Liver (tissue), 8 donors: ENCODE measurements at regions not wholly inside any gene's neighbourhood (a gene's known extent, or its start where the extent isn't known, plus 50 kb on each side); places are given as distances from the start of the nearest gene placed in this dataset.
A peak's percentile ranks its signal among the peaks of the same experiment; 100 is the strongest.

Experiments used
- DNase-seq: peaks from one replicate; pipeline ENCODE4 v3.0.0-alpha.2; 2017; ENCODE audit warnings: low spot score
- H3K27ac ChIP-seq, 2 donors: one replicate each; pipeline ENCODE4 v1.7.0; 2013; ENCODE audit warnings: inconsistent platforms in 2 of 2, low read length in 2 of 2, control low read depth in 1 of 2, low read depth in 1 of 2, mild to moderate bottlenecking in 1 of 2
- H3K27me3 ChIP-seq, 4 donors: one replicate each; pipeline versions ENCODE4 v1.6.1 to v1.7.0; 2013; ENCODE audit warnings: low read length in 3 of 4, inconsistent platforms in 1 of 4, mild to moderate bottlenecking in 1 of 4, moderate library complexity in 1 of 4; ENCODE audit not compliant: control insufficient read depth in 4 of 4, insufficient read depth in 4 of 4
- H3K36me3 ChIP-seq, 4 donors: one replicate each; pipeline versions ENCODE4 v1.6.1 to v1.7.0; 2013; ENCODE audit warnings: low read length in 3 of 4, mild to moderate bottlenecking in 3 of 4, low read depth in 1 of 4, moderate library complexity in 1 of 4; ENCODE audit not compliant: control insufficient read depth in 4 of 4, insufficient read depth in 3 of 4
- H3K4me1 ChIP-seq, 4 donors: one replicate each; pipeline versions ENCODE4 v1.6.1 to v1.7.0; 2013; ENCODE audit warnings: low read length in 3 of 4, mild to moderate bottlenecking in 3 of 4, moderate library complexity in 1 of 4; ENCODE audit not compliant: control insufficient read depth in 4 of 4, insufficient read depth in 4 of 4
- H3K4me3 ChIP-seq, 3 donors: one replicate each; pipeline versions ENCODE4 v1.6.1 to v1.7.0; 2013; ENCODE audit warnings: low read length in 3 of 3, control low read depth in 1 of 3, low read depth in 1 of 3, mild to moderate bottlenecking in 1 of 3
- H3K9ac ChIP-seq, 2 donors: one replicate each; pipeline ENCODE4 v1.7.0; 2013; ENCODE audit warnings: low read length in 2 of 2, mild to moderate bottlenecking in 2 of 2, moderate library complexity in 2 of 2, control low read depth in 1 of 2, low read depth in 1 of 2
- H3K9me3 ChIP-seq, 4 donors: one replicate each; pipeline versions ENCODE4 v1.6.1 to v1.7.0; 2013; ENCODE audit warnings: low read length in 3 of 4; ENCODE audit not compliant: control insufficient read depth in 4 of 4
- EGR1 ChIP-seq, 2 donors: IDR thresholded peaks; 2 replicates each; pipeline ENCODE4 v1.6.1; 2016 to 2018; ENCODE audit warnings: antibody characterized with exemption in 2 of 2, low read depth in 2 of 2
- FOXA1 ChIP-seq: IDR thresholded peaks from 2 replicates; pipeline ENCODE4 v1.6.1; 2016; ENCODE audit warnings: antibody characterized with exemption
- FOXA2 ChIP-seq: IDR thresholded peaks from 2 replicates; pipeline ENCODE4 v1.6.1; 2016; ENCODE audit warnings: antibody characterized with exemption
- GABPA ChIP-seq, 2 donors: IDR thresholded peaks in 1 of 2; conservative IDR thresholded peaks in 1 of 2; 2 replicates each; pipeline ENCODE4 v1.6.1; 2016; ENCODE audit warnings: antibody characterized with exemption in 2 of 2, mild to moderate bottlenecking in 1 of 2, moderate library complexity in 1 of 2
- HNF4A ChIP-seq, 2 donors: conservative IDR thresholded peaks; 2 replicates each; pipeline ENCODE4 v1.6.1; 2016; ENCODE audit warnings: antibody characterized with exemption in 2 of 2, mild to moderate bottlenecking in 2 of 2
- HNF4G ChIP-seq: IDR thresholded peaks from 2 replicates; pipeline ENCODE4 v1.6.1; 2016; ENCODE audit warnings: antibody characterized with exemption
- JUND ChIP-seq, 2 donors: IDR thresholded peaks; 2 replicates each; pipeline ENCODE4 v1.6.1; 2016; ENCODE audit warnings: antibody characterized with exemption in 2 of 2
- MAX ChIP-seq: IDR thresholded peaks from 2 replicates; pipeline ENCODE4 v1.6.1; 2016; ENCODE audit warnings: antibody characterized with exemption
- RAD21 ChIP-seq, 2 donors: IDR thresholded peaks; 2 replicates each; pipeline ENCODE4 v1.6.1; 2016; ENCODE audit warnings: antibody characterized with exemption in 2 of 2, mild to moderate bottlenecking in 2 of 2
- REST ChIP-seq: IDR thresholded peaks from 2 replicates; pipeline ENCODE4 v1.6.1; 2016; ENCODE audit warnings: antibody characterized with exemption, mild to moderate bottlenecking
- TAF1 ChIP-seq: conservative IDR thresholded peaks from 2 replicates; pipeline ENCODE4 v1.6.1; 2016; ENCODE audit warnings: antibody characterized with exemption, mild to moderate bottlenecking
- WGBS: extraction: QIAGEN DNeasy Blood & Tissue Kit; methylation state at CpG from one replicate; pipeline ENCODE4 v1.1.7; 2013; 5-methylcytosine and 5-hydroxymethylcytosine counted together
- TF ChIP-seq, protein P1 (sequence below): fragments of 150-350 bp; IDR thresholded peaks from 2 replicates; pipeline ENCODE4 v1.5.1; 2017; ENCODE audit warnings: improper control_type of control experiment, low read depth, low read length; ENCODE audit not compliant: missing input control
- TF ChIP-seq, protein P2 (sequence below): IDR thresholded peaks from 2 replicates; pipeline ENCODE4 v1.6.1; 2016; ENCODE audit warnings: antibody characterized with exemption
- donor health status: healthy.
- donor health status: healthy.
- donor health status: healthy.
- donor health status: healthy.
- donor health status: healthy.

GRCh38 chr9:82492274-82492673, 503.7 kb downstream of the SPATA31D1 start:
- Histone ChIP-seq H3K4me1 (peaks cover 0 to 24% (median 15%) of the 10 kb centered on the region in 4 donors), H3K36me3 (no peaks in the 10 kb centered on the region), H3K4me3 (no peak overlapping the region), H3K27me3 (no peaks in the 10 kb centered on the region), H3K9ac (peak overlapping the region in 1 of 2 donors; percentile 7), H3K9me3 (no peaks in the 10 kb centered on the region), H3K27ac (no peak overlapping the region)
- DNase-seq, result no peak
- TF ChIP-seq JUND (IDR thresholded peaks at IDR 0.05) (no peak), RAD21 (IDR thresholded peaks at IDR 0.05) (peak; percentile 72 to 77), EGR1 (IDR thresholded peaks at IDR 0.05; ENCODE audit: low read depth in 2 of 2) (no peak), MAX (no peak), GABPA (IDR thresholded peaks at IDR 0.05 in 1 of 2, conservative IDR thresholded peaks at IDR 0.05 in 1 of 2) (no peak), FOXA2 (no peak), HNF4A (conservative IDR thresholded peaks at IDR 0.05) (no peak)
- TF ChIP-seq, protein P1, sequence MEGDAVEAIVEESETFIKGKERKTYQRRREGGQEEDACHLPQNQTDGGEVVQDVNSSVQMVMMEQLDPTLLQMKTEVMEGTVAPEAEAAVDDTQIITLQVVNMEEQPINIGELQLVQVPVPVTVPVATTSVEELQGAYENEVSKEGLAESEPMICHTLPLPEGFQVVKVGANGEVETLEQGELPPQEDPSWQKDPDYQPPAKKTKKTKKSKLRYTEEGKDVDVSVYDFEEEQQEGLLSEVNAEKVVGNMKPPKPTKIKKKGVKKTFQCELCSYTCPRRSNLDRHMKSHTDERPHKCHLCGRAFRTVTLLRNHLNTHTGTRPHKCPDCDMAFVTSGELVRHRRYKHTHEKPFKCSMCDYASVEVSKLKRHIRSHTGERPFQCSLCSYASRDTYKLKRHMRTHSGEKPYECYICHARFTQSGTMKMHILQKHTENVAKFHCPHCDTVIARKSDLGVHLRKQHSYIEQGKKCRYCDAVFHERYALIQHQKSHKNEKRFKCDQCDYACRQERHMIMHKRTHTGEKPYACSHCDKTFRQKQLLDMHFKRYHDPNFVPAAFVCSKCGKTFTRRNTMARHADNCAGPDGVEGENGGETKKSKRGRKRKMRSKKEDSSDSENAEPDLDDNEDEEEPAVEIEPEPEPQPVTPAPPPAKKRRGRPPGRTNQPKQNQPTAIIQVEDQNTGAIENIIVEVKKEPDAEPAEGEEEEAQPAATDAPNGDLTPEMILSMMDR, result peak; percentile 37
- 45% methylated on average over 4 of the region's 4 CpGs for WGBS

DNA sequence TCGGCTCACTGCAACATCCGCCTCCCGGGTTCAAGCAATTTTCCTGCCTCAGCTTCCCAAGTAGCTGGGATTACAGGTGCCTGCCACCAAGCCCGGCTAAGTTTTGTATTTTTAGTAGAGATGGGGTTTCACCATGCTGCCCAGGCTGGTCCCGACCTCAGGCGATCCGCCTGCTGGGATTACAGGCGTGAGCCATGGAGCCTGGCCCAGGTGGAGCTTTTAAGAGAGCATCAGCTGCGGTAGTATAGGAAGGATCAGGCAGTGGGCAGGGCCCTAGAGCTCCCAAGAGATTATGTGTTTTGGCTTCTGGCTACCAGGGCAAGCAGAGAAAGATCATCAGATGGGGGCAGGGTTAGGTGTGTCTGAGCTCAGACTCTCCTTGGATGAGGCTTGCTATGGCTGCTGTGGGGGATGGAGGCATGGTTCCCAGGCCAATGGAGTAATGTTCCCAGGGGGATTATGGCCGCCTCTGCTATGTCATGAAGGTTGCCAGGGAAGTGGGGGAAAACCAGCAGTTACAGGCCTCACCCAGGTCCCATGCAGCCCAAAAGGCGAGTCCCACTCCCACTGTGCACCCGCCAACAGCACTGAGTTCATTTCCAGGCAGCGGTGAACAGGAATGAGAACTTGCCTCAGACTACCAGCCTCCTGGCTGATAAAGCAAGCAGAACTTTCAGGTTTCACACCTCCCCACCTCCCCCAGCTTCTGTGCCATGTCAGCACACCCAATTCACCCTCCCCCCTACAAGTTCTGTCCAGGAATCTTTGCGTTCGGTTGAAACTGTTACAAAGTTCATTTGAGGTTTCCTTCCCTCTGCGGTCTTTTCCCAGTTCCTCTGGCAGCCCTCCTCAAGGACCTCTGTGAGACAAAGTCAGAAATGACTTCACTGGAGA, 507.6 kb downstream of the SPATA31D1 start:
- Histone ChIP-seq H3K9me3 (no peaks in the 10 kb centered on the region), H3K9ac (no peak overlapping the region), H3K4me3 (no peak overlapping the region), H3K36me3 (no peaks in the 10 kb centered on the region), H3K4me1 (peaks cover 0 to 3% (median 0%) of the 10 kb centered on the region in 4 donors), H3K27me3 (no peaks in the 10 kb centered on the region), H3K27ac (no peak overlapping the region)
- 82% methylated on average over 16 of the region's 16 CpGs for WGBS
- no peak for DNase-seq
- TF ChIP-seq RAD21 (IDR thresholded peaks at IDR 0.05) (no peak), HNF4A (conservative IDR thresholded peaks at IDR 0.05) (no peak), REST (no peak), EGR1 (IDR thresholded peaks at IDR 0.05; ENCODE audit: low read depth in 2 of 2) (no peak), JUND (IDR thresholded peaks at IDR 0.05) (no peak), FOXA1 (no peak), TAF1 (no peak), HNF4G (no peak)
- TF ChIP-seq, protein P2, sequence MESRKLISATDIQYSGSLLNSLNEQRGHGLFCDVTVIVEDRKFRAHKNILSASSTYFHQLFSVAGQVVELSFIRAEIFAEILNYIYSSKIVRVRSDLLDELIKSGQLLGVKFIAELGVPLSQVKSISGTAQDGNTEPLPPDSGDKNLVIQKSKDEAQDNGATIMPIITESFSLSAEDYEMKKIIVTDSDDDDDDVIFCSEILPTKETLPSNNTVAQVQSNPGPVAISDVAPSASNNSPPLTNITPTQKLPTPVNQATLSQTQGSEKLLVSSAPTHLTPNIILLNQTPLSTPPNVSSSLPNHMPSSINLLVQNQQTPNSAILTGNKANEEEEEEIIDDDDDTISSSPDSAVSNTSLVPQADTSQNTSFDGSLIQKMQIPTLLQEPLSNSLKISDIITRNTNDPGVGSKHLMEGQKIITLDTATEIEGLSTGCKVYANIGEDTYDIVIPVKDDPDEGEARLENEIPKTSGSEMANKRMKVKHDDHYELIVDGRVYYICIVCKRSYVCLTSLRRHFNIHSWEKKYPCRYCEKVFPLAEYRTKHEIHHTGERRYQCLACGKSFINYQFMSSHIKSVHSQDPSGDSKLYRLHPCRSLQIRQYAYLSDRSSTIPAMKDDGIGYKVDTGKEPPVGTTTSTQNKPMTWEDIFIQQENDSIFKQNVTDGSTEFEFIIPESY, result no peak
